Fibroblast of skin of right quadriceps (primary cell): ENCODE measurements at regions not wholly inside any gene's neighbourhood (a gene's known extent, or its start where the extent isn't known, plus 50 kb on each side); places are given as distances from the start of the nearest gene placed in this dataset.

Experiments used
- DNase-seq: peaks from one replicate; pipeline ENCODE4 v3.0.0-alpha.2; 2013

- no peak for DNase-seq
Measured at GRCh38 chr20:61119794-61120410, 132.2 kb upstream of the CDH4 start.

- peak; percentile 72 for DNase-seq
Measured at GRCh38 chr20:61120595-61121515, 131.2 kb upstream of the CDH4 start.

GRCh38 chr20:61121661-61122060, 130.4 kb upstream of the CDH4 start:
- DNase-seq: no peak

GRCh38 chr20:61123286-61123685, 128.8 kb upstream of the CDH4 start:
- DNase-seq: no peak

GRCh38 chr20:61123751-61124368, 128.2 kb upstream of the CDH4 start:
- no peak for DNase-seq

- DNase-seq: no peak
Measured at GRCh38 chr20:61125076-61125475, 127.0 kb upstream of the CDH4 start.

GRCh38 chr20:61125546-61126180, 126.4 kb upstream of the CDH4 start:
- no peak for DNase-seq

GRCh38 chr20:61126369-61127195, 125.5 kb upstream of the CDH4 start:
- DNase-seq: no peak

GRCh38 chr20:61127311-61128039, 124.6 kb upstream of the CDH4 start:
- peak; percentile 90 for DNase-seq

- no peak for DNase-seq
Measured at GRCh38 chr20:61128701-61129269, 123.3 kb upstream of the CDH4 start.

GRCh38 chr20:61129311-61129710, 122.8 kb upstream of the CDH4 start:
- DNase-seq: no peak

GRCh38 chr20:61130156-61130555, 121.9 kb upstream of the CDH4 start:
- DNase-seq: no peak

- DNase-seq: no peak
Measured at GRCh38 chr20:61131944-61132343, 120.1 kb upstream of the CDH4 start.

GRCh38 chr20:61133611-61134010, 118.5 kb upstream of the CDH4 start:
- DNase-seq: no peak

GRCh38 chr20:61134296-61135030, 117.6 kb upstream of the CDH4 start:
- no peak for DNase-seq

- no peak for DNase-seq
Measured at GRCh38 chr20:61135266-61135665, 116.8 kb upstream of the CDH4 start.

- DNase-seq: no peak
Measured at GRCh38 chr20:61135968-61136367, 116.1 kb upstream of the CDH4 start.

- no peak for DNase-seq
Measured at GRCh38 chr20:61138566-61138965, 113.5 kb upstream of the CDH4 start.

- no peak for DNase-seq
Measured at GRCh38 chr20:61139031-61139430, 113.0 kb upstream of the CDH4 start.

- DNase-seq: no peak
Measured at GRCh38 chr20:61140576-61140975, 111.5 kb upstream of the CDH4 start.

- no peak for DNase-seq
Measured at GRCh38 chr20:61146023-61146422, 106.0 kb upstream of the CDH4 start.
